ENCODE measurements at regions not wholly inside any gene's neighbourhood (a gene's known extent, or its start where the extent isn't known, plus 50 kb on each side); places are given as distances from the start of the nearest gene placed in this dataset.

DNA sequence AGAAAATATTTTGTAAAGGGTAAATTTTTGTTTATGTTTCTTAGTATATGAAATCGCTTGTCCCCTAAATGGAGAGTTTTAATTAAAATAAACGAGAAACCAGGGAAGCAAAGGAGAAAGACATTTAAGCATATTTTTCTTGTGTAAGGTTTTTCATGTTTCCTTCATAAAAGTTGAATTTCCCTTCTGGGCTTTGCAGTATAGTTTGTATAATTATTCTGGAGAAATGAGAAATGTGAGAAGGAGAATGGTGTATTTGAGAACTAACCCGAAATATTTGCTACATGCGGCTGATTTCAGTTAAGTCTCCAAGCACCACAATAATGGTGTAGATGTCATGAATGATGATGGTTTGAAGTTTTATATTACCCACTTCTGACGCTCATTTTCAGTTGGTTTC, 307.7 kb upstream of the SEL1L start:
- TF ChIP-seq, protein P1, sequence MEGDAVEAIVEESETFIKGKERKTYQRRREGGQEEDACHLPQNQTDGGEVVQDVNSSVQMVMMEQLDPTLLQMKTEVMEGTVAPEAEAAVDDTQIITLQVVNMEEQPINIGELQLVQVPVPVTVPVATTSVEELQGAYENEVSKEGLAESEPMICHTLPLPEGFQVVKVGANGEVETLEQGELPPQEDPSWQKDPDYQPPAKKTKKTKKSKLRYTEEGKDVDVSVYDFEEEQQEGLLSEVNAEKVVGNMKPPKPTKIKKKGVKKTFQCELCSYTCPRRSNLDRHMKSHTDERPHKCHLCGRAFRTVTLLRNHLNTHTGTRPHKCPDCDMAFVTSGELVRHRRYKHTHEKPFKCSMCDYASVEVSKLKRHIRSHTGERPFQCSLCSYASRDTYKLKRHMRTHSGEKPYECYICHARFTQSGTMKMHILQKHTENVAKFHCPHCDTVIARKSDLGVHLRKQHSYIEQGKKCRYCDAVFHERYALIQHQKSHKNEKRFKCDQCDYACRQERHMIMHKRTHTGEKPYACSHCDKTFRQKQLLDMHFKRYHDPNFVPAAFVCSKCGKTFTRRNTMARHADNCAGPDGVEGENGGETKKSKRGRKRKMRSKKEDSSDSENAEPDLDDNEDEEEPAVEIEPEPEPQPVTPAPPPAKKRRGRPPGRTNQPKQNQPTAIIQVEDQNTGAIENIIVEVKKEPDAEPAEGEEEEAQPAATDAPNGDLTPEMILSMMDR (IDR thresholded peaks at IDR 0.05) = no peak
- TF ChIP-seq, protein P2, sequence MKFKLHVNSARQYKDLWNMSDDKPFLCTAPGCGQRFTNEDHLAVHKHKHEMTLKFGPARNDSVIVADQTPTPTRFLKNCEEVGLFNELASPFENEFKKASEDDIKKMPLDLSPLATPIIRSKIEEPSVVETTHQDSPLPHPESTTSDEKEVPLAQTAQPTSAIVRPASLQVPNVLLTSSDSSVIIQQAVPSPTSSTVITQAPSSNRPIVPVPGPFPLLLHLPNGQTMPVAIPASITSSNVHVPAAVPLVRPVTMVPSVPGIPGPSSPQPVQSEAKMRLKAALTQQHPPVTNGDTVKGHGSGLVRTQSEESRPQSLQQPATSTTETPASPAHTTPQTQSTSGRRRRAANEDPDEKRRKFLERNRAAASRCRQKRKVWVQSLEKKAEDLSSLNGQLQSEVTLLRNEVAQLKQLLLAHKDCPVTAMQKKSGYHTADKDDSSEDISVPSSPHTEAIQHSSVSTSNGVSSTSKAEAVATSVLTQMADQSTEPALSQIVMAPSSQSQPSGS (CRISPR knock-in tag; IDR thresholded peaks at IDR 0.05; ENCODE audit: borderline replicate concordance, low read depth) = no peak
- TF ChIP-seq, protein P3, sequence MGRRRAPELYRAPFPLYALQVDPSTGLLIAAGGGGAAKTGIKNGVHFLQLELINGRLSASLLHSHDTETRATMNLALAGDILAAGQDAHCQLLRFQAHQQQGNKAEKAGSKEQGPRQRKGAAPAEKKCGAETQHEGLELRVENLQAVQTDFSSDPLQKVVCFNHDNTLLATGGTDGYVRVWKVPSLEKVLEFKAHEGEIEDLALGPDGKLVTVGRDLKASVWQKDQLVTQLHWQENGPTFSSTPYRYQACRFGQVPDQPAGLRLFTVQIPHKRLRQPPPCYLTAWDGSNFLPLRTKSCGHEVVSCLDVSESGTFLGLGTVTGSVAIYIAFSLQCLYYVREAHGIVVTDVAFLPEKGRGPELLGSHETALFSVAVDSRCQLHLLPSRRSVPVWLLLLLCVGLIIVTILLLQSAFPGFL (CRISPR knock-in tag; IDR thresholded peaks at IDR 0.05; ENCODE audit: borderline replicate concordance) = no peak
- TF ChIP-seq SMAD4 (CRISPR knock-in tag; IDR thresholded peaks at IDR 0.05) = no peak
- TF ChIP-seq, protein P4, sequence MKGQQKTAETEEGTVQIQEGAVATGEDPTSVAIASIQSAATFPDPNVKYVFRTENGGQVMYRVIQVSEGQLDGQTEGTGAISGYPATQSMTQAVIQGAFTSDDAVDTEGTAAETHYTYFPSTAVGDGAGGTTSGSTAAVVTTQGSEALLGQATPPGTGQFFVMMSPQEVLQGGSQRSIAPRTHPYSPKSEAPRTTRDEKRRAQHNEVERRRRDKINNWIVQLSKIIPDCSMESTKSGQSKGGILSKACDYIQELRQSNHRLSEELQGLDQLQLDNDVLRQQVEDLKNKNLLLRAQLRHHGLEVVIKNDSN (CRISPR knock-in tag; IDR thresholded peaks at IDR 0.05) = no peak
- TF ChIP-seq TEAD4 (CRISPR knock-in tag; IDR thresholded peaks at IDR 0.05) = no peak
- TF ChIP-seq ZNF121 (CRISPR knock-in tag; IDR thresholded peaks at IDR 0.05) = no peak
- TF ChIP-seq, protein P5, sequence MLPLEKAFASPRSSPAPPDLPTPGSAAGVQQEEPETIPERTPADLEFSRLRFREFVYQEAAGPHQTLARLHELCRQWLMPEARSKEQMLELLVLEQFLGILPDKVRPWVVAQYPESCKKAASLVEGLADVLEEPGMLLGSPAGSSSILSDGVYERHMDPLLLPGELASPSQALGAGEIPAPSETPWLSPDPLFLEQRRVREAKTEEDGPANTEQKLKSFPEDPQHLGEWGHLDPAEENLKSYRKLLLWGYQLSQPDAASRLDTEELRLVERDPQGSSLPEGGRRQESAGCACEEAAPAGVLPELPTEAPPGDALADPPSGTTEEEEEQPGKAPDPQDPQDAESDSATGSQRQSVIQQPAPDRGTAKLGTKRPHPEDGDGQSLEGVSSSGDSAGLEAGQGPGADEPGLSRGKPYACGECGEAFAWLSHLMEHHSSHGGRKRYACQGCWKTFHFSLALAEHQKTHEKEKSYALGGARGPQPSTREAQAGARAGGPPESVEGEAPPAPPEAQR (CRISPR knock-in tag; IDR thresholded peaks at IDR 0.05) = no peak
- TF ChIP-seq RELA (CRISPR knock-in tag; IDR thresholded peaks at IDR 0.05; ENCODE audit: borderline replicate concordance) = no peak

All from WTC11 (cell line).